Hepatic stellate cell (primary cell): ENCODE measurements at regions not wholly inside any gene's neighbourhood (a gene's known extent, or its start where the extent isn't known, plus 50 kb on each side); places are given as distances from the start of the nearest gene placed in this dataset.
A peak's percentile ranks its signal among the peaks of the same experiment; 100 is the strongest.
"Not testable (repeated sequence)": the region's sequence is repeated elsewhere in the genome, so short reads cannot be mapped to it uniquely, and the experiment has no call there.

Experiments
- DNase-seq: peaks from one replicate; pipeline ENCODE4 v3.0.0; 2011; ENCODE audit warnings: low spot score

GRCh38 chr14:24744641-24745040, 110.7 kb upstream of the GZMB start:
- no peak for DNase-seq

- no peak for DNase-seq
These were observed 107.9 kb upstream of the GZMB start for GRCh38 chr14:24741871-24742270.

GRCh38 chr14:24735984-24736630, 102.1 kb upstream of the GZMB start:
- DNase-seq = no peak

GRCh38 chr14:24734917-24735500, 101.0 kb upstream of the GZMB start:
- DNase-seq = no peak

- DNase-seq = no peak
These were observed 92.5 kb upstream of the GZMB start for GRCh38 chr14:24726480-24726879.

GRCh38 chr14:24725311-24725710, 91.3 kb upstream of the GZMB start:
- no peak for DNase-seq

GRCh38 chr14:24721775-24722174, 87.8 kb upstream of the GZMB start:
- no peak for DNase-seq

- DNase-seq = no peak
These were observed 81.2 kb upstream of the GZMB start for GRCh38 chr14:24715239-24715638.

GRCh38 chr14:24713404-24713803, 79.4 kb upstream of the GZMB start:
- no peak for DNase-seq

GRCh38 chr14:24712909-24713308, 78.9 kb upstream of the GZMB start:
- no peak for DNase-seq

GRCh38 chr14:24712374-24712773, 78.4 kb upstream of the GZMB start:
- no peak for DNase-seq

- DNase-seq = peak; percentile 33
These were observed 76.6 kb upstream of the GZMB start for GRCh38 chr14:24710403-24711112.

GRCh38 chr14:24708684-24709083, 74.7 kb upstream of the GZMB start:
- no peak for DNase-seq

GRCh38 chr14:24706351-24706750, 72.4 kb upstream of the GZMB start:
- no peak for DNase-seq

- no peak for DNase-seq
These were observed 71.8 kb upstream of the GZMB start for GRCh38 chr14:24705840-24706239.

GRCh38 chr14:24701062-24701461, 67.1 kb upstream of the GZMB start:
- DNase-seq = no peak

GRCh38 chr14:24700511-24700910, 66.5 kb upstream of the GZMB start:
- no peak for DNase-seq

GRCh38 chr14:24699052-24699451, 65.1 kb upstream of the GZMB start:
- DNase-seq = no peak

- DNase-seq = not testable (repeated sequence)
These were observed 62.4 kb upstream of the GZMB start for GRCh38 chr14:24696280-24696920.

- DNase-seq = no peak
These were observed 61.6 kb upstream of the GZMB start for GRCh38 chr14:24695265-24696241.

GRCh38 chr14:24694680-24695079, 60.7 kb upstream of the GZMB start:
- DNase-seq = no peak

- DNase-seq = no peak
These were observed 60.0 kb upstream of the GZMB start for GRCh38 chr14:24693983-24694382.
